GM18502 (cell line): ENCODE measurements at regions not wholly inside any gene's neighbourhood (a gene's known extent, or its start where the extent isn't known, plus 50 kb on each side); places are given as distances from the start of the nearest gene placed in this dataset.
"Not testable (repeated sequence)": the region's sequence is repeated elsewhere in the genome, so short reads cannot be mapped to it uniquely, and the experiment has no call there.

Experiments used
- ATAC-seq: cut with Tn5 transposase; IDR thresholded peaks from one replicate; pipeline ENCODE4 v1.9.1; 2021; ENCODE audit warnings: mild to moderate bottlenecking; ENCODE audit not compliant: unreplicated experiment, poor library complexity

- ATAC-seq, result no peak
Observed at GRCh38 chr5:167286891-167287290, 1004.6 kb upstream of the WWC1 start.

DNA sequence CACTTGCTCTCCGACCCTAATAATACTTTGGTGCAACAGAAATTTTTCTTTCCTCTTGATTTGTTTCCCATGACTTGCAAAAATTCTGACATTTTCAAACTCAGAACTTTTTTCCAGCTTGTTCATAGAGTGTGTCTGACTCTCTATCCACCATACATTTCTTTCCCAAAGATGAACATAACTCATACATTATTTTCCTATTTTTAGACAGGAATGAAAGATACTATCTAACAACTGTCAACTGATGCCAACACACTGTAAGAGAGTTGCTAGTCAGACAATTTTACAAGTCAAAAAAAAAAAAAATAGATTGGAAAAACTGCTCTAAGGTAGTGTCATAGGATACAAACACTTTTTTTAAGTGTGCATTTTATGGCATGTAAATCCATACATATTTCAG is 1001.0 kb upstream of the WWC1 start:
- ATAC-seq, result no peak

DNA sequence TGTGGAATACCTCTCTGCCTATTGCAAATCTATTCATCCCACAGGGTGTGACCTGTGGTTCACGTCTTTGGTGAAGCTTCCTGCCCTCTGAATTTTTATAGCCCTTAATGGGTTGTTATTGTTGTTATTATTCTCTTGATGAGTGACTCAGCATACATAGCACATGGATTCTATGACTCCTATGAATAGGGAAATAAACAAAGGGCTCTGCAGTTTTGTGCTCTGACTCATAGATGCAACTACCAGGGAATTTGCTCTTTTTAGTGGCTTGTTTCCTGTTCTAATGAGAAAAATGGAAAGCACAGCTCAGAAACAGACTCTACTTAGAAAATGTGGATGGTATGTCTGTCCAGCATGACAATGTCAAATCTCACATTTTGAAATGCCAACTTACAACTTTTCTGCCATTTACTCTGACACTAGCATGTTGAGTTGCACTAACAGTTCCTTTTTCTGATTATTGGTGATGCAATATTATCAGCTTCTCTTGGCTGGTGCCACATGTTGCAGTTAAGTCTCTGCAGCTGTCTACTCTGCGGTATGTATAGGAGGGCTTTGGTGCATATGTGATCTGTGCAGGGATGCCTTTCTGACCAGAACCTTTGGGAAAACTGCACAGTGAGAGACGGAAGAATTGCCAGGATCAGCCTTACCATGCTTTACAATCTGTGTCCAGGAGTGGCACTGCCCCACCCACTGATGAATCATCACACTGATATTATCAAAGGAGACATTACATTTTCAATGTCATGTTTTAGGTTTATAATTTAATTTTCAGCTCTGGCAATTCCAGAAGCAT is 996.4 kb upstream of the WWC1 start:
- no peak for ATAC-seq

- ATAC-seq, result no peak
Observed at GRCh38 chr5:167295681-167296005, 995.8 kb upstream of the WWC1 start.

DNA sequence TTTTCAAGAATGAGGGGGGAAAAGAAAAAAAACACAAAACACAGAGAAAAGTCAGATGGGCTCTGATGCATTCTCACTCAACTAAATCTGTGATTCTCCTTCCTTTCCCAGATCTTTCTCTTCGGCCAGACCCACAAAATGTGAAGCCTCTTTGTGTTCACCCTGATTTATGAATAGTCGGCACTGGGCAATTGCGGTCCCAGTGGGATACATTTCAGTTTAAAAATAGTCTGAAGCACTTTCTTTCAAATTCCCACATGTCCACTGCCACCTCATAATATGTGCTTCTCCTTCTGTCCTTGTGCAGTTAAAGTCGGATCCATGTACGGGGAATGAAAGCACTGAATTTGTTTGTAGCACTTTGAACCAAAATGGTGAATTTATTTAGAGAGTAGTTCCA is 995.4 kb upstream of the WWC1 start:
- no peak for ATAC-seq

DNA sequence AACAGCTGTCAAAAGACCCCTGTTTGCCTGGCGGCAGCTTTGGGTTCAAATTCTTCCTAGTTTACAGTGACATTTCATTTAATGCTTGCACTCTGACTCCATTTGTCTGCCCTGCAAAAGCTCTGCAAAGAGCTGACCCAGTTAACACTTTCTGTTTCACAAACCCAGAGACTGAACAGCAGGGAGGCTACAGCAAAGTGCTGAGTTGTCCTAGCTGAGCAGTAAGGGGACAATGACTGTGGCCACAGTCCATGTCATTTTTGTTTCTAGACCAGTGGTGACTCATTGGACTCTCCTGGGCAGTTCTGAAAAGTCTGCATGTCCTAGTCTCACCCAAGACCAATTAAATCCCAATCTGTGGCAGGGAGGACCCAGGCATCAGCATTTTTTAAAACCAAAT is 994.8 kb upstream of the WWC1 start:
- no peak for ATAC-seq

GRCh38 chr5:167299861-167300260 is 991.6 kb upstream of the WWC1 start:
- not testable (repeated sequence) for ATAC-seq

DNA sequence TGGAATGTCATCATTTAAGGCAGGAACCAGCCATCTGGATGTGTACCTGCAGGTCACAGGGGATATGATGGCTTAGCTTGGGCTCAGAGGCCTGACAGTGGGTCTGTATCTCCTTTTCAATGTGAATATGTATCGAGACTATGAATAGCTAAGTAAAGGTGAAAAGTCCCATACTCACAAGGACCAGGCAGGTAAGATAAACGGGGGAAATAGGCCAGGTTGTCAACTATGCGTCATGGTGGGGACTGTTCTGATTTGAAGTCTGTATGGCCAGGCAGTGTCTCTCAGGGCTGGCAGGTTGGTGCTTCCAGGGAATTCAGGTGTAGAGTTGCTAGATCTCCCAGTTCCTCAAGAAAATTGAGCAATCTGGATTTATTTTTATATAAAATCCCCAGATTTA is 987.9 kb upstream of the WWC1 start:
- no peak for ATAC-seq

GRCh38 chr5:167304834-167305469 is 986.5 kb upstream of the WWC1 start:
- ATAC-seq, result no peak

- ATAC-seq, result no peak
Observed at GRCh38 chr5:167305591-167306213, 985.7 kb upstream of the WWC1 start.

GRCh38 chr5:167307042-167307441 is 984.4 kb upstream of the WWC1 start:
- no peak for ATAC-seq

GRCh38 chr5:167308466-167308865 is 983.0 kb upstream of the WWC1 start:
- ATAC-seq, result no peak

DNA sequence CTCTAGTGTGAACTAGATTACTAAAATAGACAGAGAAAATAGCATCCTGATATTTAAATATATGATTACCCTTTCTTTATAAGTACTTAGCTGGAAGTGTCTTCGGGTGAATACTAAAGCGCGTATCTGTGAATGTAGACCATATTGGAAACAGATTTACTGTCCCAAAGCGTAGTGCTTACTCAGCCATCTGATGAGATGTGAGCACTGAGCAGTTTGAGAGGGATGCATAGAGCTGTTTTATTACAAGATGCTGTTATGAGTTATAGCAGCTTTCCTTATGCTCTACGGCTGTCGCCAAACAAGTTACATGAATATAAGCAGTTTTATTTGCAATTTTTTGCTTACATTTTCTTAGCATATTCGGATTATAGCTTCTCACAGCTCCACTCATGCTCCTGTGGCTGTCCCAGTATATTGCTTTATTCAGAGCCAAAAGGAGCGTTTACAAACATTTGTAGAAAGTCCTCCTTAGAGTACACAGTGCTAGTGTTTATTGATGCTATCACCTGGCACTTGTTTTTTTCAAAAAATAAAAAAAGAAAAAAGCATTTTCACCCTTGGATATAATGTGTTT is 981.4 kb upstream of the WWC1 start:
- ATAC-seq, result no peak

DNA sequence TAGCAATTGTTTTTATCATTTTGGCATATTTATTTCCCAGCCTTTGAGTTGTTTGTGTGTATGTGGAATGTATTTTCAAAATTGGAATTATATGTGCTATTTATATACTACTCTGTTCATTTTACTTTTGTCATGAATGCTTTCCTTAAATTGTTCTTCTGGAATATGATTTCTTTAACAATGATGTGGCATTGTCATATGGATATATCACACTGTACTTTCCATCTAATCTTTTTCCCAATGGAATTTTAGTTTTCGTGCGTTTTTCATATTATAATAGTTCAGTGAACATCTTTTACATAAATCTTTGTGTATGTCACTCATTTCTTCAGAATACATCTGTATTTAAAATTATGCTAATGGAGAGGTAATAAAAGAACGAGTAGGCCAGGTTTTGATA is 980.1 kb upstream of the WWC1 start:
- no peak for ATAC-seq

DNA sequence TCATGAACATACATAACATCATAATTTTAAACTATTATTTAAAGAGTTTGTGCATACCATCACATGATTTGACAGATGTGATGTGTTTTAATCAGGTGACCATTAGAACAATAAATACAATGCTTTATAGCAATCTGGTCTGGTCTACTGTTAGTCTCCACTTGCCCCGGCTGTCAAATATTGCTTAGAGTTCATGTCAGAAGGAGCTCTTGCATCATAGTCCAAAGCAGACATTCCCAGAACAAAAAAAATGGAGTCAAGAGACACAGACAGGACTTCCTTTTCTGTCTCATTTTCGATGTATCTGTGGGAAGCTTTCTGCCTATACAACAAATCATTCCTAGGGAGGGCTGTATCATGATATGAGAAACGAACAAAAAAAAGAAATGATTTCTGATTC is 979.2 kb upstream of the WWC1 start:
- ATAC-seq, result no peak

DNA sequence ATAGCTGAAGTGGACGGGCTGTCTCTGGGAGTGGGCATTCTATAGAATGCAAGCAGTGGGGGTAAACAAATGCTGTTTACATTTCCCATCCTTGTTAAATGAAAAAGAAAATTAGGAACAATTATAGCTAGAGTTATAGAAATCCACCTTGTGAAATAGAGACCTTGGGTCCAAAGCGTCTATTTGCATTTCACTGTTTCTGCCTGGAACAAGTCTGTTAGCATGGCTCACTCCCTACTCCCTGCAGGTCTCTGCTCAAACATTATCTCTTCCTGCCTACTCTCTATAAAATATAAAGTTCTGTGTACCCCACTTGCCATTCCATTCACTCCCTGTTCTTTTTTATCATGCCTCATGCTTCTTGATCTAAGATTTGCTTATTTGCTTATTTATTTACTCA is 975.7 kb upstream of the WWC1 start:
- ATAC-seq, result no peak

GRCh38 chr5:167317884-167318283 is 973.6 kb upstream of the WWC1 start:
- ATAC-seq, result no peak

GRCh38 chr5:167319243-167319642 is 972.2 kb upstream of the WWC1 start:
- no peak for ATAC-seq

DNA sequence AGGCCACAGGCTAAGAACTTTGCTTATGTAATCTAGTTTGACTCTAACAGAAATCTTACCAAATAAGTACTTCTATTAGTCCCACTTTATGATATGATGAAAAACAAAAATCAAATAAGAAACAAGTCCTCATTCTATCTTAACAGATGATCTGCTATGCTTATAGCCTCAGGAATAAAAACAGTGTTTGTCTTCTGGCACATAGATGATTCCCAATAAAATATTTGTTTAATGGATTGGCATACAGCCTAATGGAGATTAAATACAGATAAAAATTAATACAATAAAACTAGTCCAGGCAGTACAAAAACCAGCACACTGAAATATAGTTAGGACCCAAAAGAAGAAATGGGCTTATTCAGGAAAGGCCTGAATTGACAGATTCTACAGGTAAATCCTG is 971.4 kb upstream of the WWC1 start:
- no peak for ATAC-seq

DNA sequence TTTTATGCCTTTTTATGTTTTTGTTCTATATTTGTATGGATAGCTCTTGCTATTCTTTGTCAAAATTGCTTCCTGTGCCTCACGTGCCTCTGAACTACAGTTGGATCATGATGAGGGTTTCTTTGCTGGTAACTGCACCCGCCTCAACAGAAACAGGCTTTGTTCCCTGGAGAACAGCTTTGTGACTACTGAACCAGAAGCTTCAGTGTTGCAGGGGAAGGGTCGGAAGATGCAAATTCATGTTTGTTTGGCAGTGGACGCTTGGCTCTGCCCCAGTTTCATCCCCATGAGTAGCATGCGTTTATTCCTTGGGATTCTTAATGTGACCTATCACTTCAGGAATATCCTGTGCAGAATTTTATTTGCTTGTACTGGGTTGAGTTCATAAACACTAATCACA is 959.1 kb upstream of the WWC1 start:
- no peak for ATAC-seq

GRCh38 chr5:167336161-167336560 is 955.3 kb upstream of the WWC1 start:
- ATAC-seq, result no peak
